AG10803 (cell line): ENCODE measurements at regions not wholly inside any gene's neighbourhood (a gene's known extent, or its start where the extent isn't known, plus 50 kb on each side); places are given as distances from the start of the nearest gene placed in this dataset.

Source experiments
- DNase-seq: peaks from one replicate; pipeline ENCODE4 v3.0.0; 2010; ENCODE audit warnings: low read depth
- H3K4me3 ChIP-seq: 2 replicates; pipeline ENCODE4 v1.5.1; 2011; ENCODE audit warnings: mild to moderate bottlenecking, low read length, control low read depth
- CTCF ChIP-seq: conservative IDR thresholded peaks from 2 replicates; pipeline ENCODE4 v1.5.1; 2011; ENCODE audit warnings: mild to moderate bottlenecking, low read length, control low read depth, inconsistent platforms

- DNase-seq, result no peak
- TF ChIP-seq CTCF, result no peak
- no peak overlapping the region for H3K4me3 ChIP-seq
These were observed 230.8 kb downstream of the ENC1 start for GRCh38 chr5:74409712-74410111.

GRCh38 chr5:74409166-74409706, 231.3 kb downstream of the ENC1 start:
- no peak for DNase-seq
- TF ChIP-seq CTCF, result no peak
- H3K4me3 ChIP-seq, result no peak overlapping the region

GRCh38 chr5:74408150-74409043, 232.1 kb downstream of the ENC1 start:
- TF ChIP-seq CTCF, result no peak
- H3K4me3 ChIP-seq, result no peak overlapping the region
- no peak for DNase-seq

- DNase-seq, result no peak
- no peak for TF ChIP-seq CTCF
- H3K4me3 ChIP-seq, result no peak overlapping the region
These were observed 232.8 kb downstream of the ENC1 start for GRCh38 chr5:74407701-74408100.

GRCh38 chr5:74406844-74407243, 233.7 kb downstream of the ENC1 start:
- no peak for TF ChIP-seq CTCF
- H3K4me3 ChIP-seq, result no peak overlapping the region
- DNase-seq, result no peak

GRCh38 chr5:74405593-74405992, 234.9 kb downstream of the ENC1 start:
- no peak overlapping the region for H3K4me3 ChIP-seq
- no peak for DNase-seq
- TF ChIP-seq CTCF, result no peak
